ENCODE measurements at regions not wholly inside any gene's neighbourhood (a gene's known extent, or its start where the extent isn't known, plus 50 kb on each side); places are given as distances from the start of the nearest gene placed in this dataset.

DNA sequence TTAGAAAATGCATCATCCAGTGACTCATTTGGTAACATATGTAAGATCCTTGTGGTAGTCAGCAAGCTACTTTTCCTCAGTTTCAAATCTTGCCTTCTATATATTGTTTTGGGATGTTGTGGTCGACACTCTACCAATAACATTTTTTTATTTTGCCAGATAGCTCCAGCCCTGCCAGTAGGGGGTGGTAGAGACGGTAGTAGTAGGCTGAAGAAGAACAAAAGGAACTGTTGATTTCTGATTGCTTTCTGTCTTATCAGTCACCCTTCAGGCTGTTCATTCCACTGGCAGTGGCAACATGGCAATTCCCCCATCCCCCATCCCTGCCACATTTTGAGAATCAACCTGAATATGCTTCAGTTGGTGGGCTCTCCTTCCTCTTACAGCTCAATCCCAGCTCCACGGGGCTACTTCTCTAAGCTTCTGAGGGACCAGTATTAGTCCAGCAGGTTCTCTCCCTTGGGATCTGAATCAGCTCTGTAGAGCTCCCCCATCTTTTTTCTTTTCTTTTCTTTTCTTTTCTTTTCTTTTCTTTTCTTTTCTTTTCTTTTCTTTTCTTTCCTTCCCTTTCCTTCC lies 171.5 kb upstream of the VEGFC start:
- TF ChIP-seq, protein P1, sequence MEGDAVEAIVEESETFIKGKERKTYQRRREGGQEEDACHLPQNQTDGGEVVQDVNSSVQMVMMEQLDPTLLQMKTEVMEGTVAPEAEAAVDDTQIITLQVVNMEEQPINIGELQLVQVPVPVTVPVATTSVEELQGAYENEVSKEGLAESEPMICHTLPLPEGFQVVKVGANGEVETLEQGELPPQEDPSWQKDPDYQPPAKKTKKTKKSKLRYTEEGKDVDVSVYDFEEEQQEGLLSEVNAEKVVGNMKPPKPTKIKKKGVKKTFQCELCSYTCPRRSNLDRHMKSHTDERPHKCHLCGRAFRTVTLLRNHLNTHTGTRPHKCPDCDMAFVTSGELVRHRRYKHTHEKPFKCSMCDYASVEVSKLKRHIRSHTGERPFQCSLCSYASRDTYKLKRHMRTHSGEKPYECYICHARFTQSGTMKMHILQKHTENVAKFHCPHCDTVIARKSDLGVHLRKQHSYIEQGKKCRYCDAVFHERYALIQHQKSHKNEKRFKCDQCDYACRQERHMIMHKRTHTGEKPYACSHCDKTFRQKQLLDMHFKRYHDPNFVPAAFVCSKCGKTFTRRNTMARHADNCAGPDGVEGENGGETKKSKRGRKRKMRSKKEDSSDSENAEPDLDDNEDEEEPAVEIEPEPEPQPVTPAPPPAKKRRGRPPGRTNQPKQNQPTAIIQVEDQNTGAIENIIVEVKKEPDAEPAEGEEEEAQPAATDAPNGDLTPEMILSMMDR (IDR thresholded peaks at IDR 0.05): no peak
- no peak for TF ChIP-seq POLR2A (IDR thresholded peaks at IDR 0.05)
- H3K36me3 ChIP-seq: no peaks in the 10 kb centered on the region
- no peak for DNase-seq
- no peak overlapping the region for H3K27ac ChIP-seq
- no peaks in the 10 kb centered on the region for H3K4me1 ChIP-seq
- no peaks in the 10 kb centered on the region for H3K27me3 ChIP-seq
- H3K4me3 ChIP-seq: no peak overlapping the region
- no peaks in the 10 kb centered on the region for H3K9me3 ChIP-seq
- intact Hi-C loops (cut with DNase I; ENCODE audit: low total_unique reads): no loop called here

DNA sequence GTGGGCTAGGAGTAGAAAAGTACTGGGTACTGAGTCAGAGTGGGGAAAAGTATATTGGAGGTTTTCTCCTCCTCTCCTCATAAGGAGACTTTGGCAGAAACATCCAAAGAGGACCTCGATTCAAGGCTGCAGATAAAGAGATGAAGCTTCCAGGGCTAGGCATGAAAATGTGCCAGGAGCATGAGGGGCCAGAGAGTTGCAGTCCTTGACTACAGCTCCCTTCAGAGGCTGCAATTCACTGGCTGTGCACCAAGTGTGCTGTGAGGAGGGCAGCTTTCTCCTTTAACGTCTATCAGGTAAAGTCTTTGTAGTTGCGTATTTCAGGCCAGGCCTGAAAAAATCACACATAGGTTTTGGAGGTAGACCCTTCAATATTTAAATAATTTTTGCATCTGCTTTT lies 174.9 kb upstream of the VEGFC start:
- intact Hi-C loops (cut with DNase I; ENCODE audit: low total_unique reads): no loop called here
- H3K27me3 ChIP-seq: no peaks in the 10 kb centered on the region
- H3K4me1 ChIP-seq: no peaks in the 10 kb centered on the region
- H3K9me3 ChIP-seq: no peaks in the 10 kb centered on the region
- H3K4me3 ChIP-seq: no peak overlapping the region
- no peak for TF ChIP-seq POLR2A (IDR thresholded peaks at IDR 0.05)
- TF ChIP-seq, protein P1 (IDR thresholded peaks at IDR 0.05): no peak
- H3K27ac ChIP-seq: no peak overlapping the region
- DNase-seq: no peak
- no peaks in the 10 kb centered on the region for H3K36me3 ChIP-seq

DNA sequence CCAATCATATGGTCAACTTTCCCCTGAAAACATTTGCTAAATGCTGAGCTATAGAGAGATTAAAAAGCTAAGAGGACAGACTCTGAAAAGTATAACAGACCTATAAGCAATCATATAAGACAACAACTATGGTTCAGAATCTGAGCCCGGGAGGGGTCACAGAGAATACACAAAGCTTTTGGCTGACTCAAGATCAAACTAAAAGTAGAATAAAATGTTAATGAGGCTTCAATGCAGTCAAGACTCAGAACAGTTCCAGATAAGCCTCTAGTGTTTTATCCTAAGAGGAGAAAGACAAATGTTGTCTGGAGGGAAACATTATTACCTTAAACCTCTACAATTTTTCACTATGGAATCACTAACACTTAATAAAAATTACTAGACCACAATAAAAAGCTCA lies 175.4 kb upstream of the VEGFC start:
- no peak overlapping the region for H3K27ac ChIP-seq

DNA sequence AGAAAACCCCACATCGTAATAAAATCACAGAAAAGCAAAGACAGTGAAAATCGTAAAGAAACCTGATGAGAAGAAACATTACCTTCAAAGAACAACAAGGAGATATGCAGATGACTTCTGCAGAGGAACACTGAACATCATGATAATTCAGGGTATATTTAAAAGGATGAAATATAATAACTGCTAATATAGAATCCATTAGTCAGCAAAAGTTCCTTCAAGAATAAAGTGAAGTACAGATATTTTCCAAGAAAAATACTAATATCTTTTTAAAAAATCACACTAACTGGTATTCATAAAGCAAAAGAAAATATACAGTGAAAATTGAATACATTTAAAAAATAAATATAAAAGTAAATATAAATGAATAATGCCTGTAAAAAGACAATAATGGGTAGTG lies 176.3 kb upstream of the VEGFC start:
- TF ChIP-seq, protein P1 (IDR thresholded peaks at IDR 0.05): no peak
- TF ChIP-seq POLR2A (IDR thresholded peaks at IDR 0.05): no peak
- Histone ChIP-seq H3K27me3 (no peaks in the 10 kb centered on the region), H3K4me1 (no peaks in the 10 kb centered on the region), H3K36me3 (no peaks in the 10 kb centered on the region), H3K27ac (no peak overlapping the region), H3K4me3 (no peak overlapping the region), H3K9me3 (no peaks in the 10 kb centered on the region)
- DNase-seq: no peak
- intact Hi-C loops (cut with DNase I; ENCODE audit: low total_unique reads): no loop called here

More for the DNA sequence above, 175.4 kb upstream of the VEGFC start:
- intact Hi-C loops (cut with DNase I; ENCODE audit: low total_unique reads): no loop called here
- Histone ChIP-seq H3K27me3 (no peaks in the 10 kb centered on the region), H3K36me3 (no peaks in the 10 kb centered on the region), H3K9me3 (no peaks in the 10 kb centered on the region), H3K4me3 (no peak overlapping the region), H3K4me1 (no peaks in the 10 kb centered on the region)
- TF ChIP-seq POLR2A (IDR thresholded peaks at IDR 0.05): no peak
- TF ChIP-seq, protein P1 (IDR thresholded peaks at IDR 0.05): no peak
- DNase-seq: no peak

DNA sequence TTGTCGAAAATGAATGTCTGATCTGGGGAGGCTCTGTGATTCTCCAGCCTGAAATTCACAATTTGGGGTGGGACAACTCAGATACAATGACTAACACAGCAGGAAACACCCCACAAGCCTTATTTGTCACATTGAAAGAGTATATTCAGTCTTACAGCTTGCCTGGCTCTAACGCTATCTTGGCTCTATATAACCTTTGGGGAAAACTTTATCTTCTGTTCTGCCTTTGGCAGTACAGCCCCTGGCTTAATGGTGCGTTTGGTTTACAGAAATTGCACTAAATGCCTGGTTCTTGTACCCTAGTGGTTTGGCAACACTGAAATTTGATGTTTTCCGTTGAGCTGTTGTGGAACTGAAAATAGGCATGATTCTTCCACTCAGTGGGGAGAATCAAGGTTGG lies 178.1 kb upstream of the VEGFC start:
- no peak for DNase-seq
- Histone ChIP-seq H3K9me3 (no peaks in the 10 kb centered on the region), H3K36me3 (no peaks in the 10 kb centered on the region), H3K27me3 (no peaks in the 10 kb centered on the region), H3K4me3 (no peak overlapping the region), H3K4me1 (no peaks in the 10 kb centered on the region), H3K27ac (no peak overlapping the region)
- intact Hi-C loops (cut with DNase I; ENCODE audit: low total_unique reads): no loop called here
- TF ChIP-seq, protein P1 (IDR thresholded peaks at IDR 0.05): no peak
- no peak for TF ChIP-seq POLR2A (IDR thresholded peaks at IDR 0.05)

All from uterus (tissue), 3 donors.